Gastrocnemius medialis (tissue), 4 donors: ENCODE measurements at regions not wholly inside any gene's neighbourhood (a gene's known extent, or its start where the extent isn't known, plus 50 kb on each side); places are given as distances from the start of the nearest gene placed in this dataset.

Source experiments
- CTCF ChIP-seq, 5 experiments: fragments of 450-650 bp in 3 of 5; fragments of 200-600 bp in 2 of 5; sonication (generic) in 2 of 5; IDR thresholded peaks in 4 of 5; conservative IDR thresholded peaks in 1 of 5; 1 replicate in 4 of 5; 2 replicates in 1 of 5; pipeline ENCODE4 v1.5.1; 2016 to 2019; ENCODE audit warnings: antibody characterized with exemption in 5 of 5, mild to moderate bottlenecking in 3 of 5, moderate library complexity in 3 of 5
- POLR2A ChIP-seq, 2 donors: fragments of 450-650 bp; IDR thresholded peaks; one replicate each; pipeline ENCODE4 v1.6.1; 2017; ENCODE audit warnings: antibody characterized with exemption in 2 of 2, mild to moderate bottlenecking in 2 of 2, moderate library complexity in 2 of 2

- TF ChIP-seq CTCF (IDR thresholded peaks at IDR 0.05 in 4 of 5, conservative IDR thresholded peaks at IDR 0.05 in 1 of 5) (no peak), POLR2A (IDR thresholded peaks at IDR 0.05) (no peak)
Observed at GRCh38 chr12:13591488-13591887, 389.9 kb downstream of the GRIN2B start.
